AG09309 (cell line): ENCODE measurements at regions not wholly inside any gene's neighbourhood (a gene's known extent, or its start where the extent isn't known, plus 50 kb on each side); places are given as distances from the start of the nearest gene placed in this dataset.

Experiments
- DNase-seq: peaks from one replicate; pipeline ENCODE4 v3.0.0-alpha.2; 2010; ENCODE audit warnings: low read depth
- H3K4me3 ChIP-seq: 2 replicates; pipeline ENCODE4 v1.5.1; 2011; ENCODE audit warnings: mild to moderate bottlenecking, low read depth, low read length, moderate library complexity; ENCODE audit not compliant: control insufficient read depth
- CTCF ChIP-seq: IDR thresholded peaks from 2 replicates; pipeline ENCODE4 v1.5.1; 2011; ENCODE audit warnings: mild to moderate bottlenecking, low read depth, low read length, inconsistent platforms; ENCODE audit not compliant: insufficient read depth, control insufficient read depth; ENCODE audit errors: missing control alignments

GRCh38 chr6:91453224-91453878, 866.5 kb upstream of the MAP3K7 start:
- no peak for DNase-seq
- H3K4me3 ChIP-seq, result no peak overlapping the region
- no peak for TF ChIP-seq CTCF

GRCh38 chr6:91449539-91449938, 862.7 kb upstream of the MAP3K7 start:
- DNase-seq, result no peak
- TF ChIP-seq CTCF, result no peak

GRCh38 chr6:91447530-91448254, 860.8 kb upstream of the MAP3K7 start:
- no peak for DNase-seq
- H3K4me3 ChIP-seq, result no peak overlapping the region
- TF ChIP-seq CTCF, result no peak

More at GRCh38 chr6:91449539-91449938, 862.7 kb upstream of the MAP3K7 start:
- no peak overlapping the region for H3K4me3 ChIP-seq

- no peak overlapping the region for H3K4me3 ChIP-seq
- no peak for DNase-seq
- TF ChIP-seq CTCF, result no peak
These were observed 860.2 kb upstream of the MAP3K7 start for GRCh38 chr6:91447081-91447480.

- TF ChIP-seq CTCF, result no peak
- DNase-seq, result no peak
These were observed 856.5 kb upstream of the MAP3K7 start for GRCh38 chr6:91443405-91443804.

GRCh38 chr6:91442342-91442741, 855.5 kb upstream of the MAP3K7 start:
- DNase-seq, result no peak
- H3K4me3 ChIP-seq, result no peak overlapping the region
- TF ChIP-seq CTCF, result no peak

More at GRCh38 chr6:91443405-91443804, 856.5 kb upstream of the MAP3K7 start:
- H3K4me3 ChIP-seq, result no peak overlapping the region
